ENCODE measurements at regions not wholly inside any gene's neighbourhood (a gene's known extent, or its start where the extent isn't known, plus 50 kb on each side); places are given as distances from the start of the nearest gene placed in this dataset.

DNA sequence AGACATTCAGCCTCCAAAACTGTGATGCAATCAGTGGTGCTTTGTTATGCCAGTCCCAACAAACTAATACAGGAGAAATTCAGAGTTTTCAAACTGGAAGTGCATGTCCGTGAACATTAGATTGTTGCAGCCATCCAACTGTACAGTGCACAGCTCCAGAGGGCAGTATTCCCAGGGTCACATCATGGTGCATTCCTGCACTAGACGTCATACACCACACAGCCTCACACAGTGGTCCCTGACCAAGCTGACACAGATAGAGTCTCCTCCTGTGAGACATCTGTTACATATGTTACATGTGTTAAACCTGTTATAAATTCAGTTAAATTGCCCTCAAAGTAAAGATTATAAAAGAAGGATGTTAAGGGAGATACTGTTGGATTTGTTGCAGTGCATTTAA is 209.0 kb downstream of the LRRN1 start:
- Histone ChIP-seq H3K9me3 (no peaks in the 10 kb centered on the region), H3K4me3 (no peak overlapping the region), H3K27me3 (no peaks in the 10 kb centered on the region), H3K36me3 (no peaks in the 10 kb centered on the region), H3K4me1 (no peaks in the 10 kb centered on the region), H3K27ac (no peak overlapping the region)
- in situ Hi-C loops (cut with MboI; ENCODE audit: low pct_ligation_motif_present in 1 of 4, low pct_unique_long_range_greater_than_20kb in 1 of 4, low sequenced_read_pairs in 3 of 4) (no loop called here), intact Hi-C loops (cut with DNase I; ENCODE audit: low total_unique reads) (no loop called here)
- DNase-seq = no peak
- TF ChIP-seq POLR2AphosphoS5 (IDR thresholded peaks at IDR 0.05) = no peak
- no peak for TF ChIP-seq EP300 (IDR thresholded peaks at IDR 0.05; ENCODE audit: low read depth)
- TF ChIP-seq CTCF (IDR thresholded peaks at IDR 0.05) = no peak
- no peak for TF ChIP-seq POLR2A (IDR thresholded peaks at IDR 0.05)
- 87% methylated on average over 2 of the region's 2 CpGs; no CpG with 5 or more reads in 1 of the 2 donors for WGBS, 2 donors (ENCODE audit: low coverage in 1 of 2)

DNA sequence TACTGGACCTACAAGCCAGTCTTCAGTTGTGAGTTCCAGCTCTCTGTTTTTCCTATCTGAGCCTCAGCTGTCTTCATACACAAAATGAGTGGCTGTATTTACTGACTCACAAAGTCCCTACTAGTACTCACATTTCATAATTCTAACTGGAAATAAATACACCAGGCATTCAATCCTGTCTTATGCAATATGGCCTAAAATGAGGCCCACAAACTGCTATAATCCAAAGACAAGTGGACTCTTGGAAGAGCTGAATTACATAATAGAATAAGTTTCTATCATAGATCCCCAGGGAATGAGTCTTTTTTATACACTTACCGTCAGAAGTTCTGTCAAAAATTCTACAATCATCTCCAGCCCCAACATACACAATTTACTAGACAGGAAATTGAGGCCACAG is 211.9 kb downstream of the LRRN1 start:
- Histone ChIP-seq H3K4me3 (no peak overlapping the region), H3K27ac (no peak overlapping the region), H3K9me3 (no peaks in the 10 kb centered on the region), H3K27me3 (no peaks in the 10 kb centered on the region), H3K4me1 (no peaks in the 10 kb centered on the region), H3K36me3 (no peaks in the 10 kb centered on the region)
- WGBS, 2 donors (ENCODE audit: low coverage in 1 of 2) = 50 to 69% methylated on average over 1 of the region's 1 CpG
- intact Hi-C loops (cut with DNase I; ENCODE audit: low total_unique reads) (no loop called here), in situ Hi-C loops (cut with MboI; ENCODE audit: low pct_ligation_motif_present in 1 of 4, low pct_unique_long_range_greater_than_20kb in 1 of 4, low sequenced_read_pairs in 3 of 4) (no loop called here)
- DNase-seq = no peak
- no peak for TF ChIP-seq EP300 (IDR thresholded peaks at IDR 0.05; ENCODE audit: low read depth)
- TF ChIP-seq POLR2A (IDR thresholded peaks at IDR 0.05) = no peak
- no peak for TF ChIP-seq POLR2AphosphoS5 (IDR thresholded peaks at IDR 0.05)
- TF ChIP-seq CTCF (IDR thresholded peaks at IDR 0.05) = no peak

- DNase-seq = no peak
- in situ Hi-C loops (cut with MboI; ENCODE audit: low pct_ligation_motif_present in 1 of 4, low pct_unique_long_range_greater_than_20kb in 1 of 4, low sequenced_read_pairs in 3 of 4) = no loop called here
- Histone ChIP-seq H3K4me3 (no peak overlapping the region), H3K27ac (no peak overlapping the region), H3K4me1 (no peaks in the 10 kb centered on the region), H3K36me3 (no peaks in the 10 kb centered on the region), H3K9me3 (no peaks in the 10 kb centered on the region), H3K27me3 (no peaks in the 10 kb centered on the region)
- 54 to 79% methylated on average over 2 of the region's 2 CpGs for WGBS, 2 donors (ENCODE audit: low coverage in 1 of 2)
- TF ChIP-seq POLR2AphosphoS5 (IDR thresholded peaks at IDR 0.05) = no peak
- no peak for TF ChIP-seq CTCF (IDR thresholded peaks at IDR 0.05)
- TF ChIP-seq EP300 (IDR thresholded peaks at IDR 0.05; ENCODE audit: low read depth) = no peak
- no peak for TF ChIP-seq POLR2A (IDR thresholded peaks at IDR 0.05)
- intact Hi-C loops (cut with DNase I; ENCODE audit: low total_unique reads) = no loop called here
Measured at GRCh38 chr3:4015426-4015825, 216.2 kb downstream of the LRRN1 start.

GRCh38 chr3:4019501-4019900 is 220.3 kb downstream of the LRRN1 start:
- WGBS, 2 donors (ENCODE audit: low coverage in 1 of 2) = 73% methylated on average over 1 of the region's 1 CpG; no CpG with 5 or more reads in 1 of the 2 donors
- no peaks in the 10 kb centered on the region for H3K27me3 ChIP-seq
- no peak for TF ChIP-seq POLR2A (IDR thresholded peaks at IDR 0.05)
- TF ChIP-seq CTCF (IDR thresholded peaks at IDR 0.05) = no peak
- TF ChIP-seq POLR2AphosphoS5 (IDR thresholded peaks at IDR 0.05) = no peak
- TF ChIP-seq EP300 (IDR thresholded peaks at IDR 0.05; ENCODE audit: low read depth) = no peak
- in situ Hi-C loops (cut with MboI; ENCODE audit: low pct_ligation_motif_present in 1 of 4, low pct_unique_long_range_greater_than_20kb in 1 of 4, low sequenced_read_pairs in 3 of 4) (no loop called here), intact Hi-C loops (cut with DNase I; ENCODE audit: low total_unique reads) (no loop called here)
- no peak overlapping the region for H3K4me3 ChIP-seq
- no peak overlapping the region for H3K27ac ChIP-seq
- no peaks in the 10 kb centered on the region for H3K4me1 ChIP-seq
- H3K36me3 ChIP-seq = no peaks in the 10 kb centered on the region
- H3K9me3 ChIP-seq = no peaks in the 10 kb centered on the region
- no peak for DNase-seq

Data from transverse colon (tissue), 4 donors.